ENCODE measurements at regions not wholly inside any gene's neighbourhood (a gene's known extent, or its start where the extent isn't known, plus 50 kb on each side); places are given as distances from the start of the nearest gene placed in this dataset.

- TF ChIP-seq CTCF (IDR thresholded peaks at IDR 0.05; ENCODE audit: borderline replicate concordance, insufficient read depth, low read depth, low read length): no peak
- H3K4me3 ChIP-seq (ENCODE audit: low read depth, low read length): no peak overlapping the region
These were observed 144.9 kb downstream of the BARX1 start for GRCh38 chr9:93810028-93810971.

- TF ChIP-seq CTCF (IDR thresholded peaks at IDR 0.05; ENCODE audit: borderline replicate concordance, insufficient read depth, low read depth, low read length): no peak
- H3K4me3 ChIP-seq (ENCODE audit: low read depth, low read length): no peak overlapping the region
These were observed 145.8 kb downstream of the BARX1 start for GRCh38 chr9:93809204-93809940.

GRCh38 chr9:93808115-93809029 lies 146.8 kb downstream of the BARX1 start:
- no peak overlapping the region for H3K4me3 ChIP-seq (ENCODE audit: low read depth, low read length)
- TF ChIP-seq CTCF (IDR thresholded peaks at IDR 0.05; ENCODE audit: borderline replicate concordance, insufficient read depth, low read depth, low read length): no peak

GRCh38 chr9:93807166-93808074 lies 147.7 kb downstream of the BARX1 start:
- no peak for TF ChIP-seq CTCF (IDR thresholded peaks at IDR 0.05; ENCODE audit: borderline replicate concordance, insufficient read depth, low read depth, low read length)
- no peak overlapping the region for H3K4me3 ChIP-seq (ENCODE audit: low read depth, low read length)

- no peak for TF ChIP-seq CTCF (IDR thresholded peaks at IDR 0.05; ENCODE audit: borderline replicate concordance, insufficient read depth, low read depth, low read length)
- H3K4me3 ChIP-seq (ENCODE audit: low read depth, low read length): no peak overlapping the region
These were observed 153.4 kb downstream of the BARX1 start for GRCh38 chr9:93801581-93802284.
